ENCODE measurements at regions not wholly inside any gene's neighbourhood (a gene's known extent, or its start where the extent isn't known, plus 50 kb on each side); places are given as distances from the start of the nearest gene placed in this dataset.

GRCh38 chr21:35134309-35134708, 85.2 kb upstream of the RUNX1 start:
- Mint-ChIP-seq H3K4me1 (ENCODE audit: low read depth) (peaks cover 22% of the 10 kb centered on the region), H3K36me3 (ENCODE audit: low read depth) (no peaks in the 10 kb centered on the region), H3K27ac (no peak overlapping the region), H3K9me3 (peaks cover 5% of the 10 kb centered on the region), H3K4me3 (no peak overlapping the region), H3K27me3 (no peaks in the 10 kb centered on the region)
- CTCF ChIA-PET, result no interaction called here
- no peak for DNase-seq
- intact Hi-C loops (cut with micrococcal nuclease), result no loop called here
- POLR2A ChIA-PET, result no interaction called here
- no peak for TF ChIP-seq CTCF (IDR thresholded peaks at IDR 0.05)
- ATAC-seq, result no peak

GRCh38 chr21:35128536-35128935, 79.4 kb upstream of the RUNX1 start:
- ATAC-seq (no peak), DNase-seq (no peak)
- CTCF ChIA-PET, result no interaction called here
- no peaks in the 10 kb centered on the region for H3K4me1 Mint-ChIP-seq (ENCODE audit: low read depth)
- intact Hi-C loops (cut with micrococcal nuclease), result no loop called here
- no peak overlapping the region for H3K4me3 Mint-ChIP-seq
- H3K27me3 Mint-ChIP-seq, result no peaks in the 10 kb centered on the region
- POLR2A ChIA-PET, result no interaction called here
- TF ChIP-seq CTCF (IDR thresholded peaks at IDR 0.05), result no peak
- no peaks in the 10 kb centered on the region for H3K36me3 Mint-ChIP-seq (ENCODE audit: low read depth)
- peaks cover 9% of the 10 kb centered on the region for H3K9me3 Mint-ChIP-seq
- no peak overlapping the region for H3K27ac Mint-ChIP-seq

- Mint-ChIP-seq H3K27me3 (no peaks in the 10 kb centered on the region), H3K9me3 (peaks cover 9% of the 10 kb centered on the region), H3K36me3 (ENCODE audit: low read depth) (no peaks in the 10 kb centered on the region), H3K27ac (no peak overlapping the region), H3K4me3 (no peak overlapping the region), H3K4me1 (ENCODE audit: low read depth) (no peaks in the 10 kb centered on the region)
- ChIA-PET POLR2A (no interaction called here), CTCF (no interaction called here)
- no peak for ATAC-seq
- intact Hi-C loops (cut with micrococcal nuclease), result no loop called here
- no peak for TF ChIP-seq CTCF (IDR thresholded peaks at IDR 0.05)
- no peak for DNase-seq
These were observed 78.7 kb upstream of the RUNX1 start for GRCh38 chr21:35127851-35128250.

GRCh38 chr21:35127026-35127425, 77.9 kb upstream of the RUNX1 start:
- ChIA-PET POLR2A (no interaction called here), CTCF (no interaction called here)
- no peaks in the 10 kb centered on the region for H3K4me1 Mint-ChIP-seq (ENCODE audit: low read depth)
- intact Hi-C loops (cut with micrococcal nuclease), result no loop called here
- no peak for TF ChIP-seq CTCF (IDR thresholded peaks at IDR 0.05)
- no peak overlapping the region for H3K27ac Mint-ChIP-seq
- DNase-seq (no peak), ATAC-seq (no peak)
- H3K36me3 Mint-ChIP-seq (ENCODE audit: low read depth), result no peaks in the 10 kb centered on the region
- no peaks in the 10 kb centered on the region for H3K27me3 Mint-ChIP-seq
- peaks cover 9% of the 10 kb centered on the region for H3K9me3 Mint-ChIP-seq
- no peak overlapping the region for H3K4me3 Mint-ChIP-seq

GRCh38 chr21:35120631-35121180, 71.6 kb upstream of the RUNX1 start:
- no peaks in the 10 kb centered on the region for H3K36me3 Mint-ChIP-seq (ENCODE audit: low read depth)
- CTCF ChIA-PET, result interaction anchor here (0.7 kb wide), 2 partner anchors 14 to 25 kb away, joined by 3 read pairs; no protein-coding TSS in a partner anchor
- intact Hi-C loops (cut with micrococcal nuclease), result no loop called here
- H3K4me1 Mint-ChIP-seq (ENCODE audit: low read depth), result no peaks in the 10 kb centered on the region
- TF ChIP-seq CTCF (IDR thresholded peaks at IDR 0.05), result no peak
- POLR2A ChIA-PET, result no interaction called here
- H3K27me3 Mint-ChIP-seq, result peaks cover 2% of the 10 kb centered on the region
- H3K27ac Mint-ChIP-seq, result no peak overlapping the region
- H3K4me3 Mint-ChIP-seq, result no peak overlapping the region
- ATAC-seq (no peak), DNase-seq (no peak)
- H3K9me3 Mint-ChIP-seq, result peaks cover 3% of the 10 kb centered on the region

Data from activated CD8-positive, alpha-beta T cell treated with anti-CD3 and anti-CD28 coated beads for 36 hours (primary cell).